GM12873 (cell line): ENCODE measurements at regions not wholly inside any gene's neighbourhood (a gene's known extent, or its start where the extent isn't known, plus 50 kb on each side); places are given as distances from the start of the nearest gene placed in this dataset.

Source experiments
- CTCF ChIP-seq: IDR thresholded peaks from 2 replicates; pipeline ENCODE4 v1.5.1; 2012; ENCODE audit warnings: low read depth, mild to moderate bottlenecking, moderate library complexity, low read length, control low read depth; ENCODE audit not compliant: insufficient read depth; ENCODE audit errors: missing control alignments

GRCh38 chr4:62591756-62592155, 1391.6 kb downstream of the ADGRL3 start:
- TF ChIP-seq CTCF, result no peak

- no peak for TF ChIP-seq CTCF
Measured at GRCh38 chr4:62588671-62589070, 1388.5 kb downstream of the ADGRL3 start.

- no peak for TF ChIP-seq CTCF
Measured at GRCh38 chr4:62571494-62571893, 1371.4 kb downstream of the ADGRL3 start.

- TF ChIP-seq CTCF, result no peak
Measured at GRCh38 chr4:62560858-62561257, 1360.7 kb downstream of the ADGRL3 start.

GRCh38 chr4:62550121-62550520, 1350.0 kb downstream of the ADGRL3 start:
- TF ChIP-seq CTCF, result no peak

- TF ChIP-seq CTCF, result no peak
Measured at GRCh38 chr4:62549601-62550000, 1349.5 kb downstream of the ADGRL3 start.

- no peak for TF ChIP-seq CTCF
Measured at GRCh38 chr4:62548765-62549164, 1348.6 kb downstream of the ADGRL3 start.
